ENCODE measurements at regions not wholly inside any gene's neighbourhood (a gene's known extent, or its start where the extent isn't known, plus 50 kb on each side); places are given as distances from the start of the nearest gene placed in this dataset.
A peak's percentile ranks its signal among the peaks of the same experiment; 100 is the strongest.
"Not testable (repeated sequence)": the region's sequence is repeated elsewhere in the genome, so short reads cannot be mapped to it uniquely, and the experiment has no call there.

DNA sequence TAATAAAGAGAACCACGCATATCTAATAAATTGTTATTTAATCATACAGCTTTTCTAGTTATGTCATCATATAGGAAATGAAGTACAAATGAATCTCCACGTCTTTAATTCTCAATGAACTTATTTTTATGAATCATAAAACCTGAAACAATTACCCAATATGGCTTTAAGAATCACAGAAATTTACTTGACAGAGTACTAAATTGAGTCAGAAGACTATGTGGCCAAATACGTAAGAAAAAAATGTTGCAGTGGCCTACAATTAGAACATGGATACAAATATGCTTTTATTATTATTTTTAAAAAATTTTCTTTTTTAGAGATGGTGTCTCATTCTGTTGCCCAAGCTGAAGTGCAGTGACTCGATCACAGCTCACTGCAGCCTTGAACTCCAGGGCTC is 584.7 kb upstream of the SLC35B3 start:
- DNase-seq (ENCODE audit: low read depth), result no peak

DNA sequence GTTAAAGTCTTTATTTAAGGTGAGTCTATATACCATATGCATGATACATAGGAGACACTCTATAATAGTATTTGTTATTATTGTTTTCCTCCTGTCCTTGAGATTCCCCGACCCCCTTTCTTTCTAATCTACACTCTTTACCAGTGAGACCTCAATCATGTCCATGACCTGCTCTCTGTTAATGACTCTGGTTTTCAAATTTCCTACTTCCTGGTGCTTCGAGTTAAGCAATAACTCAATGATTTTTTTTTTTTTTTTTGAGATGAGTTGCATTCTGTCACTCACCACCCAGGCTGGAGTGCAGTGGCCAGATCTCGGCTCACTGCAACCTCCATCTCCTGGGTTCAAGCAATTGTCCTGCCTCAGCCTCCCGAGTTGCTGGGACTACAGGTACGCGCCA is 574.6 kb upstream of the SLC35B3 start:
- no peak for DNase-seq (ENCODE audit: low read depth)

DNA sequence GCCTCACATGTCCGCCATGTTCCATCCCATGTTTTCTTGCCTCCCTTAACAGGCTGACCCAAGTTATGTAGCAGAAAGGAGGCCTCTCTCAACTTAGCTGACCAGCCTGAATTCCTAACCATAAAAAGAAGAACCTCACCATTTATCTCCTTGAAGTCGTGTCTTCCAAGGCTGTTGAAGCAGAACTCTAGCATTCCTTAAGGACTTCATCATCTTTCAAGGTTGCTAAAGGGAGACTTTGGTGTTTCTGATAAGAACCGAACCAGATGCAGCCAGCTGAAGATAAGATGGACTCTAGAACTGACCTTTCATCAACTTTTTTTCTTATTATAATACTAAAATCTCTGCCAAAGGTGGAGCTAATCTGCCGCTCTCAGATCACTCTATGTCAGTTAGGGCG is 571.7 kb upstream of the SLC35B3 start:
- no peak for DNase-seq (ENCODE audit: low read depth)

DNA sequence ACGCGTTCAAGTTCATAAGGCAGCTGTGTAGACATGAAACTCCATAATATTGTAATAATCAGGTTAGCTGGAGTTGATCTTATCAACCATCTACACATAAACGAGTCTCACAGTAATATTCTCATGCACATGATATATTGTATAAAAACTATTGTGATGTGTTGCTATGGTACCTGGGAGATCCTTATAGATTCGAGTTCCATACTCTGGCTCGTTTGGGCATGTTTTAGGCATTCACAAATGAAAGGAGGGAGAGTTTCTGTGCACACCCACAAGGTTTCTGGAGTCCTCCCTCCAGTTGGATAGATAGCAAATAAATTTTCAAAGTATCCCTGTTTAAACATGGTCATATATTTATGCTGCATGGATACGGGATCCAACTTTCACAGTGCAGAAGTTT is 567.5 kb upstream of the SLC35B3 start:
- DNase-seq (ENCODE audit: low read depth), result no peak

DNA sequence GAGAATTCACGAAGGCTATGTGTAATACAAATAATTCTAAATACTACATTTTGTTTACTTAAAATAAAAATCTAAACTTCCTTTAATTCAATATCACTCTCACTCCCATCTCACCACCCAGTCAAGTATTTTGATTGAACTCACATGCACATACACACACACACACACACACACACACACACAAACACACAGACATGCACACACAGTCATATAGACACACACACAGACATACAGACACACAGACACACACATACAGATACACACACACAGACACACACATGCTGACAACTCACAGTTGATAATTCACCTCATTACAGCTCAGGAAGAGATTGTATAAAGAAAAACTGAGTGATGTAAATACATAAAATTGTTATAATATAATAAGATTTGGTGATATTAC is 559.8 kb upstream of the SLC35B3 start:
- no peak for DNase-seq (ENCODE audit: low read depth)

DNA sequence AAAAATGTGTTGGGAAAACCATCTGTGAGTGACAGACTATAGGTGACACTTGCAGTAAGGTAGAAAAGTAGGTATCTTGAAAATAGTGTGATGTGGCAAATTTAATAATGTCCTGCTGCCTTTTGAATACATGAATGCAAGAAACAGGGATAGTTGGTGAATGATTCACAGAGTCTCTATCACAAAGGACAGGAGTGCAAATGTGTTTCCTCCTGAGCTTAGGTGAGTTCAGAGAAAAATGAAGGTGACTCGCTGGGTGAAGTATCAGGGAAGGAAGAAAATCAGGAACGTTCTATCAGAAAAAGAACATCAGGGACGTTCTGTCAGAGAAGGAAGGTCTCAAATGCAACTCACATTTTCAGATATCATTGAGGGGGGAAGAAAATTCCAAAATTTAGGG is 557.8 kb upstream of the SLC35B3 start:
- no peak for DNase-seq (ENCODE audit: low read depth)

DNA sequence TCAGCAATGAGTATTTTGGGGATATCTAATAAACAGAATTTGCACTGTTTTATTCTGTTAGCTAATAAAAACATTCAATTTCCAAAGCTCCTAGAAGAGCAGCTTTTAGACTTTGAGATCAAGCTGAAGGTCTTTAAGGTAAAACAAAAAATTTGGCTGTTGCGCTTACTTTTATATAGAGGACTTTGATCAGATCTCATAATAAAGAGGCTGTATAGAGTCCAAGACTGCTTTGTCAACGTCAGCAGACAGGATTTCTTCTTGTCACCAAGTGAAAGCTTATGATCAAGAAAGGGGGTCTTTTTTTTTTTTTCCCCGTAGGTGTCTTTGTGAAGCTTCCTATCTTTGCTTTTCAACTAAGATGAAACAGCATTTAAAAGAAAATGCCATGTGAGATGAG is 556.5 kb upstream of the SLC35B3 start:
- no peak for DNase-seq (ENCODE audit: low read depth)

DNA sequence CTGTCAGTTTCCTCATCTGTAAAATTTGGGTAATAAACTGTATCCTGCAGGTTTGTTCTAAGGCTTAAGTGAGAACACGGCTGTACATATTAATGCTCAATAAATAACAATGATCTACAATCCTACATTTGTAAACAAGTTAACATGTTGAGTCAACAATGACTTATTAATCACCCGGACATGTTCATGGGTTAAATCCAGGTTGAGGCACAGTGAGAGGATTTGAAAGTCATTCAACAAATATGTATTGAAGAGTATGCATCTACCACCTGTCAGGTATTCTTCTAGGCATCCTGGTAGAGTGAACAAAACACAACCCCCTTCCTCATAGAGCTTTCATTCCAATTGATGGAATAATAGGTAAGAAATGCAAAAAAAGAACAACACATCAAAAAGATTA is 554.7 kb upstream of the SLC35B3 start:
- DNase-seq (ENCODE audit: low read depth), result no peak

DNA sequence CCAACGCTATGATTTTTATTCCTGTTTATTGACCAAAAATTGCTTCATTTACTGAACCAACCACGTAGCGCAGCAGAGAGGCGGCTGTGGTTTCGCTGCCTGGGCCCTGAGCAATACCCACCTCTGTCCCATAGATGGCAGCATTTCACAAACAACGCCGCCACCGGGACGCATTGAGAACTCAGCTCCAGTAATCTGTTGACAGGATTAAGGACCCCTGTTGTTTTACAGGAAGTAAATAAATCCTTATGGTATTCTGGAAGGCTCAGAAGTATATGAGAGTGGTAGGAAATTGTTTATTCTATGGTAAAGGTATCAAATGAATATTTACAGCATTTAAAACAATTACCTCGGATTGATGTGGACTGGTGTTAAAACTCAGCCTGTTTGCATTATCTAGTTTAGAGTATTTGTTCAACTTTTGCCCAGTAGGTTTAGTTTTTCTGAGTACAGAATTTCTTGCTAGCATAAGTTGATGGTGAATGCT is 547.9 kb upstream of the SLC35B3 start:
- peak; percentile 13 for DNase-seq (ENCODE audit: low read depth)

DNA sequence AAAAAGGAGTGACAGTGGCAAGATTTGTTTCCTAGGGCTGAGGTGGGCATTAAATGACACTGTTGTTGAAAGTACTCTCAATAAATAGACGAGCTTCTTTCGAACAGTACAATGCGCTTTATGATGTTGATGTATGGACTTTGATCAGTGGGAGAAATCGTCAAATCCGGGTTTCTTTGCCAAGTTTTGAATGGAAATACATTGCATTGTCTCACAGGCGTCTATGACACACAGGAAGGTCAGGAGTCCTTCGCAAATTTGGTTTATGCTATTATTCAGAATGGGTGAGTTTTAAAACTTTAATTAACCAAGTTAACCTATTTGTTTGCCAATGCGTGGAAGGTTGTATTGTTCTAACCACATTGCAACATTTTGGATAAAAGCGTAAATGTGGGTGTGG is 547.3 kb upstream of the SLC35B3 start:
- DNase-seq (ENCODE audit: low read depth), result no peak

DNA sequence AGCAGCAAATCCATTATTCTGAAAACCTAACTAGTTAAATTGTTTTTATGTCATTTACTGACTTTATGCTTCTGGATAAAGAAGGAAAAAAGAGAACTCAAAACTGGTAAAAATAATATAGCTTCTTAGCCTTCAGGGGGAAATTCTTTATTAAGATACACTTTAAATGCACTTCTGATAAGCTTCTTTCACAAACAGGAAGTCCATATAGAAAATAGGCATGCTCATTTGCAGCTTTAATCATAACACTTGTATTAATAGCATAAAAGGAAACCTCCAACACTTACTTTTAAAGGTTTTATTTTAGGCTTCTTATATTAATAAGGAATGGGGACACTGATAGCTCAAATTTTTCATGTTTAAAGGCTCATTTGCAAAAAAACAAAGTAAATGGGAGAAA is 538.0 kb upstream of the SLC35B3 start:
- DNase-seq (ENCODE audit: low read depth), result no peak

DNA sequence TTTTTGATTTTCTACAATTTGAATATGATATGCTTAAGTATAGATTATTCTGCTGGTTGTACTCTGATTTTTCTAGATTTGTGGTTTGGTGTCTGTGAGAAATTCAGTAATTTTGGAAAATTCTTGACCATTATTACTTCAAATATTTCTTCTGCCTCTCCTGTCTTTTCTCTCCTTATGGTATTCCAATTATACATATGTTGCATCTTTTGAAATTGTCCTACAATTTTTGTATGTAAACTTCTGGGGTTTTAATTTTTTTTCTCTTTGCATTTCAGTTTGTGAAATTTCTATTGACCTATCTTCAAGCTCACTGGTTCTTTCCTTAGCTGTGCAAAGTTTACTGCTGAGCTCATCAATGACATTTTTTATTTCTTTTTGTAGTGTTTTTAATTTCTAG is 534.4 kb upstream of the SLC35B3 start:
- no peak for DNase-seq (ENCODE audit: low read depth)

DNA sequence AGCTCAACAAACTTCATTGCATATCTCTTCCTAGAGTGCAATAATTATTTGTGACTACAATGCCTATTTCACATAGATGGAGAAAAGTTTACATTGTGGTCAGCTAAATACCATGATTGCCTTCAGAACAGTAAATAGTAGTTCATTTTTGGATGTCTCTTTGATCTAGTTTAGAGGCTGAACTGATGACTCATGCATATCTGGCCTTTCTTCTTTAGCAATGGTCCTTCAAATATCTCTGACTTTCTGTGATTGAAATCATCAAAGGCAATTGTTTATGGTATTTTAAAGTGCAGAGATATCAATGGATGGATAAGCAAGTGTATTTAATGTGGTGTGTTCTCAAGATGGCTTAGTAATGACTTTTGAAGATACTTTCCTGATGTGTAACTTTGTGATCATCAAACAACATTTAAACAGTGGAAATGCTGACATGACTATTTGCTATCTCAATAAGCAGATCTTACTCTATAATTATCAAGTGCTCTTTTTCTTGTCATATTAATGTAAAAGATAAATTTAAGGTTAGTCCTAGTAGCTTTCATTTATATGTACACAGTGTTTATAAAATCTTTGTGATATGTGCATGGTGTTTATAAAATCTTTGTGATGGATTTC is 523.7 kb upstream of the SLC35B3 start:
- DNase-seq (ENCODE audit: low read depth), result no peak

DNA sequence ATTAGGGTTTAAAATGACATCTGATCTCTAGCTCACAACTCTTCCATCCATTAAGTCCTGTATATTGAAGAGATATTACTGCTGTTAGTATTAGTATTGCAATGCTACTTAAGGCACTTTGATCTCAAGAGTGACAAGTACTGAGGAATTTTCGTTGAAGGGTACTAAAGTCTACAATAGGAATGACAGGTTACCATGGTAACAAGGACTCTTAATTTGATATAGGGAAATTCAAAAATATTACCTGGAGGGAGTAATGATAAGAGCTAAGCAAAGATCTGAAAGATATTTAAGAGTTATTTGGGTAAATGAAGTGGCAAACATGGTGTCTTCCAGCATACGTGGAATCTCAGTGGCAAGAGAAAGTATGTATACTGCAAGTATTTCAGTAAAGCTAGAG is 518.0 kb upstream of the SLC35B3 start:
- no peak for DNase-seq (ENCODE audit: low read depth)

DNA sequence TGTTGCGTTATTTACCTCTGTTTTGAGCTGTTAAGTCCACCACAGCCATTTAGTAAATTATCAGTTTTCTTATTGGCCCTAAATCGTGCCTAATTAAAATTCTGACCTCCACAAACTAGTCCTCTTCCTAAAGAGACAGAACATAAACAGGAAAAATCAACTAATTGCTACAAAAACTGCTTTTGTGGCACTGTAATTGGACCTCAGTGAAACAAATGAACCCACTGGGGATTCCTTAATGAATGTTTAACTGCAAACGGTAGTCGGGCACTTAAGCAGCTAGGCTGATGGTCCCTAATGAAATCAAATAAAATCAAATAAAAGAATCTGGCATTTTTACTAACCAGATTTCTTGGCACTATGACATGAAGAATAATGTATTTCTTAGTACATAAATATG is 513.4 kb upstream of the SLC35B3 start:
- no peak for DNase-seq (ENCODE audit: low read depth)

DNA sequence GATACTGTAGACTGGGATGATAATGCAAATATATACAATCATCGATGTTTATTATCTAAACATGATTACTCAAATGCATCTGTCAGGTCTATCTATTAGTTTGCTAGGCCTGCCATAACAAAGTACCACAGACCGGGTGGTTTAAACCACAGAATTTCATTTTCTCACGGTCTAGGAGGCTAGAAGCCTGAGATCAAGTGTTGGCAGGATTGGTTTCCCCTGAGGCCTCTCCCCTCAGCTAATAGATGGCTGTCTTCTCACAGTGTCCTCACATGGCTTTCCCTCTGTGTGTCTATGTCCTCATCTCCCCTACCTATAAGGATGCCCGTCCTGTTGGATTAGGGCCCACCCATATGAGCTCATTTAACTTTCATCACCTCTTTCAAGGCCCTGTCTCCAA is 512.6 kb upstream of the SLC35B3 start:
- no peak for DNase-seq (ENCODE audit: low read depth)

DNA sequence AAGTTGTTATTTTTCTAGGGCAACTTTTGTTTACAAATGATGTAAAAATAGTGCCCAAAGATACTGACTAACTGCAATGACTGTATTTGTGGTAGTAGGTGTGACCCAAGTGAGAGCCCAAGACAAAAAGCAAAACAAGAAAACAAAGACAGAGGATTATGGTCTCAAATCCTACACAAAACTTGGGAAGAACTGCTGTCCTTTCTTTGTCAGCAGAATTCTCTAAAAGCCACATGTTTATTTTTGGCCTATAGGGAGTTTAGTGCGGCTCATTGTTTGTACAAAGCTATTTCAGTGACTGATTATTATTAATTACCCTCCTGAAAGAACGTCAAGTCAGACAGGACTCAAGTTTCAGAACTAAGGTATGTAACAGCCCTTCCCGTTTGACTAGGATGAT is 509.2 kb upstream of the SLC35B3 start:
- no peak for DNase-seq (ENCODE audit: low read depth)

DNA sequence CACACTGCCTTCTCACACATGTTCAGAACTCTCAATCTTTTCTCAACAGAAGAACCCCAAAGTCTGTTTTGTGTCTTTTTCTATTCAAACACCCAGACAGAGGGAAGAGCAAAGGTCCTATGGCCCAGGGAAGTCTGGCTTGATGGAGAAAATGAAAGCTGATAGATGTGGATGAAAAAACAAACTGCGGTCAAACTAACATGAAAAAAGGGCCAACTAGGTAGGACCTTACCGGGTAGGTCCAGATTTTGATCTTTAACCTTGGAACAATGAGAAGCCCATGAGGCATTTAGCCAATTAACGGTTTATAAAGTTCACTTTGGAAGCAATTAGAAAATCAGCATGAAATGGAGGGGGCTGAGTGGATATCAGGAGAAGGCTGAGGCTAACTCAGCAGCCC is 507.7 kb upstream of the SLC35B3 start:
- no peak for DNase-seq (ENCODE audit: low read depth)

DNA sequence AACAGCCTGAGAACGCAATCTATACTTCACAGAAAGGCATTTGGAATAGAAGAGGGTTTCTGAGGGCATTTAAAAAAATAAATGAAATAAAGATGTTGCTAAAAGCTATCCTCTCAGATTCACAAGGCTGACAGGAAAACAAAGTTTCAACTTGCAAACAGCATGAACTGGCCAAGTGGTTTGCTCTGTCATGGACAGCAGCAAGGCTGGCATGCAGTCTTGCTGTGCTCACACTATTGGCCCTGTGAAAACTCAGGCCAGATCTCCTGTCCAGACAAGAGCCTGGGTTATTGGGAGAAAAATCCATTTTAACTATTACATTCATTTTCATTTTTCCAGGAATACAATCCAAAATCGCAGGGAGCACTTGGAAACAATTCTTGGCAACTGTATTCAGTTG is 506.2 kb upstream of the SLC35B3 start:
- DNase-seq (ENCODE audit: low read depth), result no peak

DNA sequence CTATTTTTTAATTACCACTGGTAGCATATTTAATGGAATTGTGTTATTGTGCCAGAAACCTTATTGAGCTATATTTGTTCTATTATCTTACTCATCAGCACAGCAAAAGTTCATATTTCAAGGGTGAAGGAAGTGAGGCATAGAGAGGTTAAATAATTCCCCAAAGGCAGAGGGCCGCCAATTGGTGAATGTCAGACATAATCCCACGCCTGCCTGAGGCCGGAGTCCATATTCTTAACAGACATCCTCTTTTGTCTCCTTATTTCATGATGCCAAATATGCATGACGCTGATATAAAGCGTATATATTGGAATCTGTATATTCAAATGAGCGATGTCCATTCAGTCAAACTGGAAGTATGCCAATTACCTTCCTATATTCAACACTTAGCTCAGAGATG is 505.0 kb upstream of the SLC35B3 start:
- no peak for DNase-seq (ENCODE audit: low read depth)

DNA sequence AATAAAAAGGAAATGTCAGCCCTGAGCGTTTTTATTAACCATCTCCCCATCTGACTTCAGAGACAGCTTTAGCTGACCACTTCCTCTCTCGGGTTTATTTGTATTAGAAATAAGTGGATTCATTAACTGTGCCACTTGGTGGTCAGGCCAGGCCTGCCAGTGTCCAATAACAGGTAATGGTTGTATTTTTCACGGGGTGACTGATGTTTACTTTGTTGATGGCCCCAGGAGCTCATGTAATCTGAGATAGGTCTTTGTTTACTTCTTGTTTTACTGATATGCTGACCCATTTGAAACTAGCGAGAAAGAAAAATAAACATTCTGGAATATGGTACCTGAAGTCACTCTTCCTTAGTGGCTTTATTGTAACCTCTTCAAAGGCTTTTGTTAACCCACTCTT is 504.3 kb upstream of the SLC35B3 start:
- no peak for DNase-seq (ENCODE audit: low read depth)

DNA sequence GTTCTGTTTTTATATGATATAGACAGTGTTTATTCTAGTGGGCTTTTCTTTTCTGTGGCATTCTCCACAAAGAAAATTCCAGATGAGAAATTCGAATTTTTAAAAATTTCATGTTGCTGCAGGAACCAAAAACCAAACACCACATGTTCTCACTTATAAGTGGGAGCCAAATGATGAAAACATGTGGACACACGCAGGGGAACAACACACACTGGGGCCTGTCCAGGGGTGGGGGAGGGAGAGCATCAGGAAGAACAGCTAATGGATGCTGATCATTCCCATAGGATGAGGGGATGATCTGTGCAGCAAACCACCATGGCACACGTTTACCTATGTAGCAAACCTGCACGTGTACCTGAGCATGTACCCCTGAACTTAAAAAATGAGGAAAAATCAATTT is 499.0 kb upstream of the SLC35B3 start:
- no peak for DNase-seq (ENCODE audit: low read depth)

DNA sequence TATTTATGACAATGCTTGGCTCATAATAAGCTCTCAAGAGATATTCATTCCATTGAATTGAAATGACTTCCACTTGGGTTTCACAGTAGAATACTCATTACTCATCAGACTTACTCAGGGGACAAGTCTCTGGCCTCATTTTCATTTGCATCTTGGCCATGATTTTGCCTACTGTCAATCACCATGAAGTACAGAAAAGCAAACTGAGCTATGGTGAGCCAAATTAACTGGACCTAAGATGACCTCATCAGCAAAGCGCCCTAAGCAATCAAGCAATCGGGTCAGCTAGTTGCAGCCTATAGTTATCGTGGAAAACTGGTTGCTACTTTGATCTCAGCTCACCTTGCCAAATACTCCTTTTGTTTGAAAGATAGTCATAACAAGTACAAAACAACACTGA is 494.7 kb upstream of the SLC35B3 start:
- no peak for DNase-seq (ENCODE audit: low read depth)

DNA sequence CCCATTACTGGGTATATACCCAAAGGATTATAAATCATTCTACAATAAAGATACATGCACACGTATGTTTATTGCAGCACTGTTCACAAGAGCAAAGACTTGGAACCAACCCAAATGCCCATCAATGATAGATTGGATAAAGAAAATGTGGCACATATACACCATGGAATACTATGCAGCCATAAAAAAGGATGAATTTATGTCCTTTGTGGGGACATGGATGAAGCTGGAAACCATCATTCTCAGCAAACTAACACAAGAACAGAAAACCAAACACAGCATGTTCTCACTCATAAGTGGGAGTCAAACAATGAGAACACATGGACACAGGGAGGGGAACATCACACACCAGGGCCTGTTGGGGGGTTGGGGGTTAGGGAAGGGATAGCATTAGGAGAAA is 484.9 kb upstream of the SLC35B3 start:
- not testable (repeated sequence) for DNase-seq (ENCODE audit: low read depth)

DNA sequence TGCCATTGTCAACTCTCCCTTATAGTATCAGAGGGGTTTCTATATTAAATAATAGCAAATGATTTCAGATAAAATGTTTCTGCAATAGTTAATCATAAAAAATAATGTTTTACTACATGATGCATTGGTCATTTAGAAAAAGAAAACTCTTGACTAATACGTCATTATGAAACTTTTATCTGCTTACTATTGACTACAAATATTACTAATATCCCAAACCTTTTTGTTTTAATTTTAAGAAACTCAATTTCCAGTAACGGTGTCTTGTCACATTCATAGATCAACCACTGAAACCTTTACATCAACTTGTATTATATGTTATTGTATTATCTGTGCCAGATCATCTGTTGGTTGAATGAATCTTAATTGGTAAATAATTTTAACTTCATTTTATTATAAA is 482.9 kb upstream of the SLC35B3 start:
- DNase-seq (ENCODE audit: low read depth), result no peak

All from activated T-helper 9 cell treated with anti-CD3 and anti-CD28 coated beads, Interleukin-2, amount 50 U/mL, for 16 hours (primary cell).